HEK293 (cell line): ENCODE measurements at regions not wholly inside any gene's neighbourhood (a gene's known extent, or its start where the extent isn't known, plus 50 kb on each side); places are given as distances from the start of the nearest gene placed in this dataset.

ENCODE experiments used
- BCL11B ChIP-seq: fragments of 450-650 bp; formaldehyde crosslinking; IDR thresholded peaks from 2 replicates; pipeline ENCODE4 v1.5.1; 2016; ENCODE audit warnings: low read depth, missing biosample characterization, missing genetic modification characterization
- ELK4 ChIP-seq: IDR thresholded peaks from 2 replicates; pipeline ENCODE4 v1.6.1; 2011; ENCODE audit warnings: mild to moderate bottlenecking, low read depth, low read length, borderline replicate concordance
- ZBTB1 ChIP-seq: fragments of 450-650 bp; formaldehyde crosslinking; IDR thresholded peaks from 2 replicates; pipeline ENCODE4 v1.5.1; 2016; ENCODE audit warnings: missing biosample characterization, missing genetic modification characterization
- ZBTB11 ChIP-seq: fragments of 450-650 bp; formaldehyde crosslinking; conservative IDR thresholded peaks from 2 replicates; pipeline ENCODE4 v1.5.1; 2016; ENCODE audit warnings: low read depth, missing biosample characterization, missing genetic modification characterization
- ZNF155 ChIP-seq: fragments of 450-650 bp; formaldehyde crosslinking; IDR thresholded peaks from 2 replicates; pipeline ENCODE4 v1.5.1; 2016; ENCODE audit warnings: missing biosample characterization, missing genetic modification characterization
- TF ChIP-seq, protein P1 (sequence below): fragments of 450-650 bp; formaldehyde crosslinking; IDR thresholded peaks from 2 replicates; pipeline ENCODE4 v1.5.1; 2016; ENCODE audit warnings: missing biosample characterization, missing genetic modification characterization
- TF ChIP-seq, protein P2 (sequence below): fragments of 450-650 bp; formaldehyde crosslinking; IDR thresholded peaks from 2 replicates; pipeline ENCODE4 v1.5.1; 2016; ENCODE audit warnings: missing biosample characterization, missing genetic modification characterization
- TF ChIP-seq, protein P3 (sequence below): fragments of 450-650 bp; formaldehyde crosslinking; IDR thresholded peaks from 2 replicates; pipeline ENCODE4 v1.5.1; 2016; ENCODE audit warnings: missing biosample characterization, missing genetic modification characterization, borderline replicate concordance

DNA sequence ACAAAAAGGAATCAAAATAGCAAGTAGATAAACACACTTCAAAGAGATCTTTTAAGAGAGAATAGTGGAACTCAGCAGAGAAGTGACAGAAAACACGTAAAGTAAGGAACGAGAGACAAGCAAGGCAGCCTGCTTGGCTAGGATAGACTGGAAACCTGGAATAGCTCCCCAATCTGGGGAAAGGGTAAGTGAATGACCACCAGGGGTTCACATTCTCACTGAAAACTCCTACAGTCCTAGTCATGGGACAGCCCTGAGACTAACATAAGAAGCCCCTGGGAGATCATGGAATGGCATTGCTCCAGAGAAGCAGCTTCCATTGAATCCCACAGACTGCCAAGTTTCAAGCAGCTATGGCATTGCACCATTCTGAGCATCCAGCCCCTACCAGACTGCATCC lies 363.6 kb upstream of the ARPP21 start:
- TF ChIP-seq, protein P1, sequence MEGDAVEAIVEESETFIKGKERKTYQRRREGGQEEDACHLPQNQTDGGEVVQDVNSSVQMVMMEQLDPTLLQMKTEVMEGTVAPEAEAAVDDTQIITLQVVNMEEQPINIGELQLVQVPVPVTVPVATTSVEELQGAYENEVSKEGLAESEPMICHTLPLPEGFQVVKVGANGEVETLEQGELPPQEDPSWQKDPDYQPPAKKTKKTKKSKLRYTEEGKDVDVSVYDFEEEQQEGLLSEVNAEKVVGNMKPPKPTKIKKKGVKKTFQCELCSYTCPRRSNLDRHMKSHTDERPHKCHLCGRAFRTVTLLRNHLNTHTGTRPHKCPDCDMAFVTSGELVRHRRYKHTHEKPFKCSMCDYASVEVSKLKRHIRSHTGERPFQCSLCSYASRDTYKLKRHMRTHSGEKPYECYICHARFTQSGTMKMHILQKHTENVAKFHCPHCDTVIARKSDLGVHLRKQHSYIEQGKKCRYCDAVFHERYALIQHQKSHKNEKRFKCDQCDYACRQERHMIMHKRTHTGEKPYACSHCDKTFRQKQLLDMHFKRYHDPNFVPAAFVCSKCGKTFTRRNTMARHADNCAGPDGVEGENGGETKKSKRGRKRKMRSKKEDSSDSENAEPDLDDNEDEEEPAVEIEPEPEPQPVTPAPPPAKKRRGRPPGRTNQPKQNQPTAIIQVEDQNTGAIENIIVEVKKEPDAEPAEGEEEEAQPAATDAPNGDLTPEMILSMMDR (tag by site-specific recombination): no peak
- TF ChIP-seq ZBTB11 (tag by site-specific recombination) (no peak), ZNF155 (tag by site-specific recombination) (no peak), ZBTB1 (tag by site-specific recombination) (no peak), ELK4 (no peak), BCL11B (tag by site-specific recombination) (no peak)
- TF ChIP-seq, protein P2, sequence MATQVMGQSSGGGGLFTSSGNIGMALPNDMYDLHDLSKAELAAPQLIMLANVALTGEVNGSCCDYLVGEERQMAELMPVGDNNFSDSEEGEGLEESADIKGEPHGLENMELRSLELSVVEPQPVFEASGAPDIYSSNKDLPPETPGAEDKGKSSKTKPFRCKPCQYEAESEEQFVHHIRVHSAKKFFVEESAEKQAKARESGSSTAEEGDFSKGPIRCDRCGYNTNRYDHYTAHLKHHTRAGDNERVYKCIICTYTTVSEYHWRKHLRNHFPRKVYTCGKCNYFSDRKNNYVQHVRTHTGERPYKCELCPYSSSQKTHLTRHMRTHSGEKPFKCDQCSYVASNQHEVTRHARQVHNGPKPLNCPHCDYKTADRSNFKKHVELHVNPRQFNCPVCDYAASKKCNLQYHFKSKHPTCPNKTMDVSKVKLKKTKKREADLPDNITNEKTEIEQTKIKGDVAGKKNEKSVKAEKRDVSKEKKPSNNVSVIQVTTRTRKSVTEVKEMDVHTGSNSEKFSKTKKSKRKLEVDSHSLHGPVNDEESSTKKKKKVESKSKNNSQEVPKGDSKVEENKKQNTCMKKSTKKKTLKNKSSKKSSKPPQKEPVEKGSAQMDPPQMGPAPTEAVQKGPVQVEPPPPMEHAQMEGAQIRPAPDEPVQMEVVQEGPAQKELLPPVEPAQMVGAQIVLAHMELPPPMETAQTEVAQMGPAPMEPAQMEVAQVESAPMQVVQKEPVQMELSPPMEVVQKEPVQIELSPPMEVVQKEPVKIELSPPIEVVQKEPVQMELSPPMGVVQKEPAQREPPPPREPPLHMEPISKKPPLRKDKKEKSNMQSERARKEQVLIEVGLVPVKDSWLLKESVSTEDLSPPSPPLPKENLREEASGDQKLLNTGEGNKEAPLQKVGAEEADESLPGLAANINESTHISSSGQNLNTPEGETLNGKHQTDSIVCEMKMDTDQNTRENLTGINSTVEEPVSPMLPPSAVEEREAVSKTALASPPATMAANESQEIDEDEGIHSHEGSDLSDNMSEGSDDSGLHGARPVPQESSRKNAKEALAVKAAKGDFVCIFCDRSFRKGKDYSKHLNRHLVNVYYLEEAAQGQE (tag by site-specific recombination): no peak
- TF ChIP-seq, protein P3, sequence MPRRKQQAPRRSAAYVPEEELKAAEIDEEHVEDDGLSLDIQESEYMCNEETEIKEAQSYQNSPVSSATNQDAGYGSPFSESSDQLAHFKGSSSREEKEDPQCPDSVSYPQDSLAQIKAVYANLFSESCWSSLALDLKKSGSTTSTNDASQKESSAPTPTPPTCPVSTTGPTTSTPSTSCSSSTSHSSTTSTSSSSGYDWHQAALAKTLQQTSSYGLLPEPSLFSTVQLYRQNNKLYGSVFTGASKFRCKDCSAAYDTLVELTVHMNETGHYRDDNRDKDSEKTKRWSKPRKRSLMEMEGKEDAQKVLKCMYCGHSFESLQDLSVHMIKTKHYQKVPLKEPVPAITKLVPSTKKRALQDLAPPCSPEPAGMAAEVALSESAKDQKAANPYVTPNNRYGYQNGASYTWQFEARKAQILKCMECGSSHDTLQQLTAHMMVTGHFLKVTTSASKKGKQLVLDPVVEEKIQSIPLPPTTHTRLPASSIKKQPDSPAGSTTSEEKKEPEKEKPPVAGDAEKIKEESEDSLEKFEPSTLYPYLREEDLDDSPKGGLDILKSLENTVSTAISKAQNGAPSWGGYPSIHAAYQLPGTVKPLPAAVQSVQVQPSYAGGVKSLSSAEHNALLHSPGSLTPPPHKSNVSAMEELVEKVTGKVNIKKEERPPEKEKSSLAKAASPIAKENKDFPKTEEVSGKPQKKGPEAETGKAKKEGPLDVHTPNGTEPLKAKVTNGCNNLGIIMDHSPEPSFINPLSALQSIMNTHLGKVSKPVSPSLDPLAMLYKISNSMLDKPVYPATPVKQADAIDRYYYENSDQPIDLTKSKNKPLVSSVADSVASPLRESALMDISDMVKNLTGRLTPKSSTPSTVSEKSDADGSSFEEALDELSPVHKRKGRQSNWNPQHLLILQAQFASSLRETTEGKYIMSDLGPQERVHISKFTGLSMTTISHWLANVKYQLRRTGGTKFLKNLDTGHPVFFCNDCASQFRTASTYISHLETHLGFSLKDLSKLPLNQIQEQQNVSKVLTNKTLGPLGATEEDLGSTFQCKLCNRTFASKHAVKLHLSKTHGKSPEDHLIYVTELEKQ (tag by site-specific recombination): no peak
